ENCODE measurements at regions not wholly inside any gene's neighbourhood (a gene's known extent, or its start where the extent isn't known, plus 50 kb on each side); places are given as distances from the start of the nearest gene placed in this dataset.

- TF ChIP-seq CTCF (IDR thresholded peaks at IDR 0.05): no peak
- no peak for TF ChIP-seq POLR2A (IDR thresholded peaks at IDR 0.05)
These were observed 508.9 kb upstream of the TCF4 start for GRCh38 chr18:56096861-56097260.
